Mesendoderm (in vitro differentiated cells): ENCODE measurements at regions not wholly inside any gene's neighbourhood (a gene's known extent, or its start where the extent isn't known, plus 50 kb on each side); places are given as distances from the start of the nearest gene placed in this dataset.

ENCODE experiments used
- DNase-seq: peaks from one replicate; pipeline ENCODE4 v3.0.0; 2013
- H2AK5ac ChIP-seq: 2 replicates; pipeline ENCODE4 v1.6.1; 2013; ENCODE audit warnings: low read length, inconsistent platforms
- H2BK120ac ChIP-seq: 2 replicates; pipeline ENCODE4 v1.6.1; 2013; ENCODE audit warnings: low read depth, mild to moderate bottlenecking, low read length, moderate library complexity, mixed read lengths
- H2BK15ac ChIP-seq: replicated peaks from 2 replicates; pipeline ENCODE4 v1.6.1; 2013; ENCODE audit warnings: low read depth, mild to moderate bottlenecking, moderate library complexity
- H2BK5ac ChIP-seq: 2 replicates; pipeline ENCODE4 v1.6.1; 2013; ENCODE audit warnings: low read length, inconsistent platforms
- H3K18ac ChIP-seq: 2 replicates; pipeline ENCODE4 v1.6.1; 2013; ENCODE audit warnings: mild to moderate bottlenecking, low read length, mixed read lengths
- H3K23ac ChIP-seq: one replicate; pipeline ENCODE4 v1.6.1; 2013; ENCODE audit warnings: low read length
- H3K27ac ChIP-seq: 2 replicates; pipeline ENCODE4 v1.5.1; 2013; ENCODE audit warnings: low read depth, mild to moderate bottlenecking, inconsistent platforms, low read length, moderate library complexity
- H3K27me3 ChIP-seq: 2 replicates; pipeline ENCODE4 v1.6.1; 2013; ENCODE audit warnings: low read length, control low read depth, mild to moderate bottlenecking, inconsistent platforms; ENCODE audit not compliant: insufficient read depth, poor library complexity
- H3K36me3 ChIP-seq: 2 replicates; pipeline ENCODE4 v1.6.1; 2013; ENCODE audit warnings: low read length, inconsistent platforms; ENCODE audit not compliant: control insufficient read depth, insufficient read depth
- H3K4ac ChIP-seq: one replicate; pipeline ENCODE4 v1.6.1; 2013; ENCODE audit warnings: low read depth, mild to moderate bottlenecking, low read length, moderate library complexity
- H3K4me1 ChIP-seq: 2 replicates; pipeline ENCODE4 v1.6.1; 2013; ENCODE audit warnings: low read depth, low read length, inconsistent platforms; ENCODE audit not compliant: control insufficient read depth
- H3K4me2 ChIP-seq: 2 replicates; pipeline ENCODE4 v1.6.1; 2013; ENCODE audit warnings: low read length
- H3K4me3 ChIP-seq: 2 replicates; pipeline ENCODE4 v1.5.1; 2013; ENCODE audit warnings: mild to moderate bottlenecking, low read length
- H3K56ac ChIP-seq: one replicate; pipeline ENCODE4 v1.6.1; 2013; ENCODE audit warnings: low read length
- H3K79me1 ChIP-seq: 2 replicates; pipeline ENCODE4 v1.6.1; 2013; ENCODE audit warnings: low read length, inconsistent platforms
- H3K79me2 ChIP-seq: 2 replicates; pipeline ENCODE4 v1.6.1; 2013; ENCODE audit warnings: mild to moderate bottlenecking, low read length; ENCODE audit not compliant: control insufficient read depth, insufficient read depth
- H3K9ac ChIP-seq: 2 replicates; pipeline ENCODE4 v1.6.1; 2013; ENCODE audit warnings: low read length, inconsistent platforms
- H4K5ac ChIP-seq: one replicate; pipeline ENCODE4 v1.6.1; 2013; ENCODE audit warnings: low read length
- H4K8ac ChIP-seq: one replicate; pipeline ENCODE4 v1.6.1; 2013; ENCODE audit warnings: low read depth, mild to moderate bottlenecking, control low read depth, low read length, moderate library complexity
- WGBS: extraction: QIAGEN DNeasy Blood & Tissue Kit; methylation state at CpG from one replicate; pipeline ENCODE4 v1.1.7; 2013; ENCODE audit warnings: low lambda C conversion rate, missing lambda C conversion rate; ENCODE audit not compliant: insufficient coverage; ENCODE audit errors: extremely low coverage; 5-methylcytosine and 5-hydroxymethylcytosine counted together

GRCh38 chr1:119285482-119285881 lies 83.1 kb upstream of the HAO2 start:
- H2BK120ac ChIP-seq, result no peak overlapping the region
- H3K79me1 ChIP-seq, result no peaks in the 10 kb centered on the region
- no peak overlapping the region for H2BK15ac ChIP-seq
- H4K5ac ChIP-seq, result no peak overlapping the region
- H4K8ac ChIP-seq, result no peak overlapping the region
- no peak overlapping the region for H3K56ac ChIP-seq
- H3K4me3 ChIP-seq, result no peak overlapping the region
- H2AK5ac ChIP-seq, result no peak overlapping the region
- no peak overlapping the region for H2BK5ac ChIP-seq
- H3K4me1 ChIP-seq, result no peaks in the 10 kb centered on the region
- H3K27me3 ChIP-seq, result no peaks in the 10 kb centered on the region
- H3K27ac ChIP-seq, result no peak overlapping the region
- H3K36me3 ChIP-seq, result no peaks in the 10 kb centered on the region
- WGBS, result no CpG with 5 or more reads among the region's 2 CpGs
- H3K23ac ChIP-seq, result no peak overlapping the region
- DNase-seq, result peak; percentile 42
- no peak overlapping the region for H3K4ac ChIP-seq
- H3K9ac ChIP-seq, result no peak overlapping the region
- no peak overlapping the region for H3K18ac ChIP-seq
- H3K4me2 ChIP-seq, result no peak overlapping the region
- H3K79me2 ChIP-seq, result no peaks in the 10 kb centered on the region

GRCh38 chr1:119286587-119287181 lies 81.9 kb upstream of the HAO2 start:
- Histone ChIP-seq H3K36me3 (no peaks in the 10 kb centered on the region), H3K23ac (no peak overlapping the region), H3K4me3 (no peak overlapping the region), H3K27ac (no peak overlapping the region), H2AK5ac (no peak overlapping the region), H3K27me3 (no peaks in the 10 kb centered on the region), H3K79me2 (no peaks in the 10 kb centered on the region), H3K9ac (no peak overlapping the region), H3K56ac (no peak overlapping the region), H2BK15ac (no peak overlapping the region), H2BK120ac (no peak overlapping the region), H4K5ac (no peak overlapping the region), H3K79me1 (no peaks in the 10 kb centered on the region), H3K4me1 (no peaks in the 10 kb centered on the region), H2BK5ac (no peak overlapping the region), H4K8ac (no peak overlapping the region), H3K4me2 (no peak overlapping the region), H3K4ac (no peak overlapping the region), H3K18ac (no peak overlapping the region)
- WGBS, result no CpG with 5 or more reads among the region's 8 CpGs
- peak; percentile 81 for DNase-seq

- WGBS, result no CpG with 5 or more reads among the region's 3 CpGs
- DNase-seq, result no peak
- no peak overlapping the region for H4K5ac ChIP-seq
- H3K4me1 ChIP-seq, result no peaks in the 10 kb centered on the region
- no peak overlapping the region for H2BK15ac ChIP-seq
- H3K56ac ChIP-seq, result no peak overlapping the region
- H3K4ac ChIP-seq, result no peak overlapping the region
- no peak overlapping the region for H3K9ac ChIP-seq
- no peak overlapping the region for H3K23ac ChIP-seq
- no peak overlapping the region for H3K27ac ChIP-seq
- no peak overlapping the region for H2AK5ac ChIP-seq
- H3K4me3 ChIP-seq, result no peak overlapping the region
- H2BK120ac ChIP-seq, result no peak overlapping the region
- no peaks in the 10 kb centered on the region for H3K36me3 ChIP-seq
- H3K27me3 ChIP-seq, result no peaks in the 10 kb centered on the region
- H3K79me2 ChIP-seq, result no peaks in the 10 kb centered on the region
- H3K4me2 ChIP-seq, result no peak overlapping the region
- H3K18ac ChIP-seq, result no peak overlapping the region
- H4K8ac ChIP-seq, result no peak overlapping the region
- no peaks in the 10 kb centered on the region for H3K79me1 ChIP-seq
- no peak overlapping the region for H2BK5ac ChIP-seq
These were observed 79.8 kb upstream of the HAO2 start for GRCh38 chr1:119288751-119289150.

- Histone ChIP-seq H3K4ac (no peak overlapping the region), H3K4me2 (no peak overlapping the region), H4K8ac (no peak overlapping the region), H2BK5ac (no peak overlapping the region), H3K36me3 (no peaks in the 10 kb centered on the region), H2AK5ac (no peak overlapping the region), H2BK120ac (no peak overlapping the region), H3K18ac (no peak overlapping the region), H3K56ac (no peak overlapping the region), H3K79me1 (no peaks in the 10 kb centered on the region), H3K79me2 (no peaks in the 10 kb centered on the region), H3K27ac (no peak overlapping the region), H4K5ac (no peak overlapping the region), H3K9ac (no peak overlapping the region), H3K4me1 (peaks cover 2% of the 10 kb centered on the region), H3K4me3 (no peak overlapping the region), H2BK15ac (no peak overlapping the region), H3K27me3 (no peaks in the 10 kb centered on the region), H3K23ac (no peak overlapping the region)
- DNase-seq, result no peak
- no CpG with 5 or more reads among the region's 4 CpGs for WGBS
These were observed 78.3 kb upstream of the HAO2 start for GRCh38 chr1:119290297-119290696.

GRCh38 chr1:119291611-119292206 lies 76.9 kb upstream of the HAO2 start:
- H3K79me2 ChIP-seq, result no peaks in the 10 kb centered on the region
- DNase-seq, result peak; percentile 28
- peaks cover 2% of the 10 kb centered on the region for H3K4me1 ChIP-seq
- no peak overlapping the region for H2BK5ac ChIP-seq
- WGBS, result no CpG with 5 or more reads among the region's 2 CpGs
- no peak overlapping the region for H3K23ac ChIP-seq
- no peak overlapping the region for H2AK5ac ChIP-seq
- H3K27ac ChIP-seq, result no peak overlapping the region
- H4K8ac ChIP-seq, result no peak overlapping the region
- no peak overlapping the region for H3K4ac ChIP-seq
- no peak overlapping the region for H4K5ac ChIP-seq
- H2BK15ac ChIP-seq, result no peak overlapping the region
- H3K36me3 ChIP-seq, result no peaks in the 10 kb centered on the region
- no peak overlapping the region for H3K9ac ChIP-seq
- H3K56ac ChIP-seq, result no peak overlapping the region
- no peak overlapping the region for H3K4me2 ChIP-seq
- H3K4me3 ChIP-seq, result no peak overlapping the region
- H3K18ac ChIP-seq, result no peak overlapping the region
- H3K79me1 ChIP-seq, result no peaks in the 10 kb centered on the region
- H2BK120ac ChIP-seq, result no peak overlapping the region
- no peaks in the 10 kb centered on the region for H3K27me3 ChIP-seq

GRCh38 chr1:119293797-119294196 lies 74.8 kb upstream of the HAO2 start:
- H3K18ac ChIP-seq, result no peak overlapping the region
- no peaks in the 10 kb centered on the region for H3K36me3 ChIP-seq
- H3K56ac ChIP-seq, result no peak overlapping the region
- peaks cover 2% of the 10 kb centered on the region for H3K4me1 ChIP-seq
- H4K8ac ChIP-seq, result no peak overlapping the region
- no peak overlapping the region for H3K4me2 ChIP-seq
- no peaks in the 10 kb centered on the region for H3K79me1 ChIP-seq
- H2BK15ac ChIP-seq, result no peak overlapping the region
- H3K27me3 ChIP-seq, result no peaks in the 10 kb centered on the region
- H2AK5ac ChIP-seq, result no peak overlapping the region
- no peak overlapping the region for H4K5ac ChIP-seq
- no peak overlapping the region for H3K9ac ChIP-seq
- DNase-seq, result peak; percentile 44
- no peak overlapping the region for H3K23ac ChIP-seq
- no peak overlapping the region for H3K4me3 ChIP-seq
- H3K27ac ChIP-seq, result no peak overlapping the region
- no peak overlapping the region for H2BK120ac ChIP-seq
- H3K79me2 ChIP-seq, result no peaks in the 10 kb centered on the region
- H3K4ac ChIP-seq, result no peak overlapping the region
- no CpG with 5 or more reads among the region's 3 CpGs for WGBS
- no peak overlapping the region for H2BK5ac ChIP-seq
